Upper lobe of right lung (tissue), 1 donor: ENCODE measurements at regions not wholly inside any gene's neighbourhood (a gene's known extent, or its start where the extent isn't known, plus 50 kb on each side); places are given as distances from the start of the nearest gene placed in this dataset.

Experiments used
- ATAC-seq: fragments of 200-7000 bp; cut with Tn5 transposase; one replicate; pipeline ENCODE4 v1.9.1; 2020; ENCODE audit warnings: mild to moderate bottlenecking, moderate library complexity
- DNase-seq: peaks from one replicate; pipeline ENCODE4 v3.0.0-alpha.2; 2020
- H3K27ac ChIP-seq: fragments of 200-600 bp; one replicate; pipeline ENCODE4 v1.8.0; 2022
- H3K27me3 ChIP-seq: fragments of 200-600 bp; one replicate; pipeline ENCODE4 v1.8.0; 2022; ENCODE audit warnings: mild to moderate bottlenecking
- H3K36me3 ChIP-seq: fragments of 200-600 bp; one replicate; pipeline ENCODE4 v1.8.0; 2022
- H3K4me1 ChIP-seq: fragments of 200-600 bp; one replicate; pipeline ENCODE4 v1.8.0; 2022
- H3K4me3 ChIP-seq: fragments of 200-600 bp; one replicate; pipeline ENCODE4 v1.8.0; 2022; ENCODE audit warnings: mild to moderate bottlenecking
- H3K9me3 ChIP-seq: fragments of 200-600 bp; one replicate; pipeline ENCODE4 v1.8.0; 2022
- intact Hi-C: fragments of 100-400 bp; cut with DNase I; formaldehyde crosslinking; loops from one replicate; pipeline ENCODE4 v1.11.0; 2022
- TF ChIP-seq, protein P1 (sequence below): fragments of 200-600 bp; IDR thresholded peaks from one replicate; pipeline ENCODE4 v1.8.0; 2022; ENCODE audit warnings: antibody characterized with exemption
- donor health status: DM: no; HTN: yes; CAD: no; lungs with severe emphysema.

DNA sequence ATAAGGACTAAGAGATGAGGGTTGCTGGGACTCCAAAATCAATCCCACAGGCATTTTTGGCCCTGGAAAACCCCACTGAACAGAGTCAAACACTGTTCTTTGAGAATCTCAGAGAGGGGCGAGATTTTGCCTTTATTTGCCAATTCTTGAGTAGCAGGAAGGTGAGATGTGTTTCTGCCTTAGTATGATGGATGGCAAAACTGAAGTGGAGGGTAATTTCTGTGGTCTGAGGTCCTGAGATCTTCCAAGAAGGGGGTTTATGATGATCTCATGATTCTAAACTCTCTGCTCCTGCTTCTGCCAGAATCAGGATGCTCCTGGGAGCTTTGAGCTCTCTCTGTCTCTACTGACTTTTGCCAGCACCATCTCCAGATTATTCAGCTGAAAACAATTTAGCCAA lies 174.8 kb upstream of the CLINT1 start:
- Histone ChIP-seq H3K4me1 (no peaks in the 10 kb centered on the region), H3K4me3 (no peak overlapping the region), H3K27me3 (no peaks in the 10 kb centered on the region), H3K36me3 (no peaks in the 10 kb centered on the region), H3K9me3 (no peaks in the 10 kb centered on the region), H3K27ac (no peak overlapping the region)
- TF ChIP-seq, protein P1, sequence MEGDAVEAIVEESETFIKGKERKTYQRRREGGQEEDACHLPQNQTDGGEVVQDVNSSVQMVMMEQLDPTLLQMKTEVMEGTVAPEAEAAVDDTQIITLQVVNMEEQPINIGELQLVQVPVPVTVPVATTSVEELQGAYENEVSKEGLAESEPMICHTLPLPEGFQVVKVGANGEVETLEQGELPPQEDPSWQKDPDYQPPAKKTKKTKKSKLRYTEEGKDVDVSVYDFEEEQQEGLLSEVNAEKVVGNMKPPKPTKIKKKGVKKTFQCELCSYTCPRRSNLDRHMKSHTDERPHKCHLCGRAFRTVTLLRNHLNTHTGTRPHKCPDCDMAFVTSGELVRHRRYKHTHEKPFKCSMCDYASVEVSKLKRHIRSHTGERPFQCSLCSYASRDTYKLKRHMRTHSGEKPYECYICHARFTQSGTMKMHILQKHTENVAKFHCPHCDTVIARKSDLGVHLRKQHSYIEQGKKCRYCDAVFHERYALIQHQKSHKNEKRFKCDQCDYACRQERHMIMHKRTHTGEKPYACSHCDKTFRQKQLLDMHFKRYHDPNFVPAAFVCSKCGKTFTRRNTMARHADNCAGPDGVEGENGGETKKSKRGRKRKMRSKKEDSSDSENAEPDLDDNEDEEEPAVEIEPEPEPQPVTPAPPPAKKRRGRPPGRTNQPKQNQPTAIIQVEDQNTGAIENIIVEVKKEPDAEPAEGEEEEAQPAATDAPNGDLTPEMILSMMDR, result no peak
- no peak for ATAC-seq
- no peak for DNase-seq
- intact Hi-C loops, result no loop called here

GRCh38 chr5:158033076-158033475 lies 174.1 kb upstream of the CLINT1 start:
- TF ChIP-seq, protein P1, result no peak
- H3K4me1 ChIP-seq, result no peaks in the 10 kb centered on the region
- H3K27me3 ChIP-seq, result no peaks in the 10 kb centered on the region
- no peaks in the 10 kb centered on the region for H3K36me3 ChIP-seq
- intact Hi-C loops, result no loop called here
- DNase-seq, result no peak
- H3K27ac ChIP-seq, result no peak overlapping the region
- H3K4me3 ChIP-seq, result no peak overlapping the region
- H3K9me3 ChIP-seq, result no peaks in the 10 kb centered on the region
- no peak for ATAC-seq

DNA sequence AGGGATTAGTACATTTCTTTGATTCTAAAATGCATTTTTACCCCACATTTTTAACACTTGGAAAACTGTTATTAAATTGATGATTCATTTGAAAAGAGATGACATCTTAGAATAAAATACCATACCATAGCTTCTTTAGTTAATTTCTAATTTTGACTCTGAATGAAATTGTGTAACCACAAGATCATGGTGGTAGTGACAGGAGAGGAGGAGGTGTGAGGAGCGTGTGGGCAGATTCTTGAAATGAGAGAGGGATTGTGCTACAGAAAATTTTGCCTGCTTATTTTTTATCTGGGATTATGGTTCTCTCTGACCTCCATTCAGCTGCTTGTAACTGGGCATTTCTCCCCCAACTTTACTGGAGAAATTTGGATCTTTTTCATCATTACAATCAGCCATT lies 173.3 kb upstream of the CLINT1 start:
- Histone ChIP-seq H3K27ac (no peak overlapping the region), H3K9me3 (no peaks in the 10 kb centered on the region), H3K36me3 (no peaks in the 10 kb centered on the region), H3K27me3 (no peaks in the 10 kb centered on the region), H3K4me1 (no peaks in the 10 kb centered on the region), H3K4me3 (no peak overlapping the region)
- ATAC-seq (no peak), DNase-seq (no peak)
- TF ChIP-seq, protein P1, result no peak
- intact Hi-C loops, result no loop called here

GRCh38 chr5:158027806-158028775 lies 169.1 kb upstream of the CLINT1 start:
- ATAC-seq, result no peak
- Histone ChIP-seq H3K27me3 (no peaks in the 10 kb centered on the region), H3K4me1 (no peaks in the 10 kb centered on the region), H3K4me3 (no peak overlapping the region), H3K27ac (no peak overlapping the region), H3K9me3 (no peaks in the 10 kb centered on the region), H3K36me3 (no peaks in the 10 kb centered on the region)
- intact Hi-C loops, result no loop called here
- DNase-seq, result no peak
- TF ChIP-seq, protein P1, result no peak

DNA sequence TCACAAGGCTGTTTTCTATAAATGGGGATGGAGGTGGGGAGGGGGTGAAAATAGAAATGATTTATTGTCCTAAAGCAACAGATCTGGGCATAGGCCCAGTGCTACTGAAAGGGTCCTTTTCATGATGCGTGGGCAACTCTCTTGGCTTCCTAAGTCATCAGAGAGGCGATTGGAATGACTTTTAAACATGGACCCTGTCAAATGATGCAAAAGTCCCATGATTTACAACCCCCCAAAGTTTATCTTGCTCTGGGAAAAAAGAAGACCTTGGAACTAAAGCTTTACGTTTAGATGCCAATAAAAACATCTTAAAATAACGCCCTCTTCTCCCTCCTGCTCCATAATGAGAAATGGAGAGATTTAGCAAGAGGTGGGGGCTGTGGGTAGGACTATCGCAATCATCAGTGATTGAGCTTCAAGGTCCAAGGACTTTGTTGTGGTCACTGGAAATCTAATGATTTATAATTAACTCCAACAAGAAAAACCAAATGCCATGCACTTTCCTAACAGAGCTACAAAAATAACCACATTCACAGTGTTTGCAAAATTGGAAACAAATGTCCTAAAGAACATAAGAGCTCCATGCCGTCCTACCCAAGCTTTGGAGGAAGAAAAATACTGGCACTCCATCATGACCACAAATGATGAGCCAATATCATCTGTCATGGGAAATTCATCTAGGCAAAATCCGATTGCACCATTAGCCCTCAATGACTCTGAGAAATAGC lies 167.5 kb upstream of the CLINT1 start:
- DNase-seq (no peak), ATAC-seq (no peak)
- Histone ChIP-seq H3K27ac (no peak overlapping the region), H3K4me1 (no peaks in the 10 kb centered on the region), H3K4me3 (no peak overlapping the region), H3K27me3 (no peaks in the 10 kb centered on the region), H3K36me3 (no peaks in the 10 kb centered on the region), H3K9me3 (no peaks in the 10 kb centered on the region)
- intact Hi-C loops, result no loop called here
- TF ChIP-seq, protein P1, result no peak
